Osteocyte (in vitro differentiated cells): ENCODE measurements at regions not wholly inside any gene's neighbourhood (a gene's known extent, or its start where the extent isn't known, plus 50 kb on each side); places are given as distances from the start of the nearest gene placed in this dataset.

Experiments
- DNase-seq: peaks from one replicate; pipeline ENCODE4 v3.0.0; 2021; ENCODE audit warnings: mixed read lengths; ENCODE audit not compliant: unreplicated experiment; ENCODE audit errors: extremely low spot score
- H3K27ac Mint-ChIP-seq: one replicate; pipeline ENCODE4 v1.8.0; 2021; ENCODE audit warnings: mild to moderate bottlenecking, mixed read lengths; ENCODE audit not compliant: unreplicated experiment
- H3K27me3 Mint-ChIP-seq: one replicate; pipeline ENCODE4 v1.8.0; 2021; ENCODE audit warnings: mixed read lengths; ENCODE audit not compliant: unreplicated experiment
- H3K36me3 Mint-ChIP-seq: one replicate; pipeline ENCODE4 v1.8.0; 2021; ENCODE audit warnings: mixed read lengths; ENCODE audit not compliant: unreplicated experiment
- H3K4me1 Mint-ChIP-seq: one replicate; pipeline ENCODE4 v1.8.0; 2021; ENCODE audit warnings: mixed read lengths; ENCODE audit not compliant: unreplicated experiment
- H3K4me3 Mint-ChIP-seq: one replicate; pipeline ENCODE4 v1.8.0; 2021; ENCODE audit warnings: mild to moderate bottlenecking, moderate library complexity, mixed read lengths; ENCODE audit not compliant: unreplicated experiment
- H3K9me3 Mint-ChIP-seq: one replicate; pipeline ENCODE4 v1.8.0; 2021; ENCODE audit warnings: mixed read lengths; ENCODE audit not compliant: unreplicated experiment
- CTCF ChIP-seq: fragments of 200-600 bp; sonication (generic); IDR thresholded peaks from 2 replicates; pipeline ENCODE4 v1.5.0; 2021; ENCODE audit warnings: antibody characterized with exemption, mild to moderate bottlenecking, moderate library complexity

GRCh38 chr2:70397186-70397585 is 95.3 kb upstream of the FAM136A start:
- Mint-ChIP-seq H3K4me3 (no peak overlapping the region), H3K36me3 (no peaks in the 10 kb centered on the region), H3K27ac (no peak overlapping the region), H3K9me3 (no peaks in the 10 kb centered on the region), H3K4me1 (no peaks in the 10 kb centered on the region), H3K27me3 (peaks cover 13% of the 10 kb centered on the region)
- no peak for TF ChIP-seq CTCF
- no peak for DNase-seq

DNA sequence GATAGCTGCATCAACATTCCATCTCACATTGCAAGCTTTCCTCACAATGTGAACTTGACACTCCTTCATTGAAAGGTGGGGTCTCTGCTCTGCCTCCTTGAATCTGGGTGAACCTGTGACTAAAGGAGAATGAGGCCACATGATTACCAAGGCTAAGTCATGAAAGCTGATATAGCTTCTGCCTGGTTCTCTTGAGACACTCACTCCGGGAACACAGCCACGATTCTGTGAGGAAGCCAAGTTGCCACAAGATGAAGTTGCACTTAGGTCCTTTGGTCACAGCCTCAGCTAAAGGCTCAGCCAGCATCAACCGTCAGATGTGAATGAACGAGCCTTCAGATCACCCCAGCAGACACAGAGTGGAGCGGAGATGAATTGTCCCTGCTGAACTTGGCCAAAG is 94.7 kb upstream of the FAM136A start:
- H3K36me3 Mint-ChIP-seq = no peaks in the 10 kb centered on the region
- H3K27ac Mint-ChIP-seq = no peak overlapping the region
- no peak overlapping the region for H3K4me3 Mint-ChIP-seq
- no peaks in the 10 kb centered on the region for H3K9me3 Mint-ChIP-seq
- DNase-seq = no peak
- peaks cover 10% of the 10 kb centered on the region for H3K27me3 Mint-ChIP-seq
- H3K4me1 Mint-ChIP-seq = no peaks in the 10 kb centered on the region
- TF ChIP-seq CTCF = no peak

GRCh38 chr2:70393881-70394280 is 92.0 kb upstream of the FAM136A start:
- Mint-ChIP-seq H3K4me1 (no peaks in the 10 kb centered on the region), H3K27ac (no peak overlapping the region), H3K27me3 (peaks cover 4% of the 10 kb centered on the region), H3K4me3 (no peak overlapping the region), H3K36me3 (no peaks in the 10 kb centered on the region), H3K9me3 (no peaks in the 10 kb centered on the region)
- no peak for TF ChIP-seq CTCF
- DNase-seq = no peak

DNA sequence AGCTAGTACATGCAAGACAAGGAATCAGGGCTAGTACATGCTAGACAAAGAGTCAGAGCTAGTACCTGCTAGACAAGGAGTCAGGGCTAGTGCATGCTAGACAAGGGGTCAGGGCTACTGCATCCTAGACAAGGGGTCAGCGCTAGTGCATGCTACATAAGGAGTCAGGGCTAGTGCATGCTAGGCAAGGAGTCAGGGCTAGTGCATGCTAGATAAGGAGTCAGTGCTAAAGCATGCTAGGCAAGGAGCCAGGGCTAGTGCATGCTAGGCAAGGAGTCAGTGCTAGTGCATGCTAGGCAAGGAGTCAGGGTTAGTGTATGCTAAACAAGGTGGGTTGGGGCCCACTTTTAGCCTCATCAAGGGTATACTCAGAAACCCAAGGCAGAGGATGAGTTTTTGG is 90.1 kb upstream of the FAM136A start:
- H3K9me3 Mint-ChIP-seq = no peaks in the 10 kb centered on the region
- TF ChIP-seq CTCF = no peak
- H3K4me1 Mint-ChIP-seq = no peaks in the 10 kb centered on the region
- H3K27me3 Mint-ChIP-seq = peaks cover 4% of the 10 kb centered on the region
- no peak for DNase-seq
- no peaks in the 10 kb centered on the region for H3K36me3 Mint-ChIP-seq
- no peak overlapping the region for H3K27ac Mint-ChIP-seq
- no peak overlapping the region for H3K4me3 Mint-ChIP-seq

DNA sequence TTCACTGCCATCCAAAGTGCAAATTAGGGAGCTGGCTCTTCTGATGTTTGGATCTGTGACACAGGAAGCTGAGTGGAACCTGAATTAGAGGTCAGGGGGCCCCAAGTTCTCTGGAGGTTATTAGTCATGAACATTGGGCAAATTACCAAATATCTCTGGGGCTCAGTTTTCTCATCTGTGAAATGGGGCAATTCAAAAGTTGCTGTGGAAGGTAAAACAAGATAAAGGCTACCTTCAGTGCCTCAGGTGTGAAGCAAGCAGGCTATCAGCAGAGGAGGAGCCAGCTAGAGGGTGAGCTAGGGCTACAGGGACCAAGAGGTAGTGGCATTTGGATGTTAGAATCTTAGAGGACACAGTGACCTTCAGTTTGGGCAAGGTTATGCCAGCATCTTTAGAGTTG is 89.4 kb upstream of the FAM136A start:
- no peak for DNase-seq
- H3K4me1 Mint-ChIP-seq = no peaks in the 10 kb centered on the region
- H3K9me3 Mint-ChIP-seq = no peaks in the 10 kb centered on the region

More for the DNA sequence above, 89.4 kb upstream of the FAM136A start:
- H3K36me3 Mint-ChIP-seq = no peaks in the 10 kb centered on the region
- H3K27me3 Mint-ChIP-seq = peaks cover 4% of the 10 kb centered on the region
- no peak overlapping the region for H3K4me3 Mint-ChIP-seq
- H3K27ac Mint-ChIP-seq = no peak overlapping the region
- TF ChIP-seq CTCF = no peak
